Smooth muscle cell (in vitro differentiated cells): ENCODE measurements at regions not wholly inside any gene's neighbourhood (a gene's known extent, or its start where the extent isn't known, plus 50 kb on each side); places are given as distances from the start of the nearest gene placed in this dataset.

Experiments
- DNase-seq: peaks from one replicate; lab custom pipeline; 2025; ENCODE audit not compliant: unreplicated experiment; lab: John Stamatoyannopoulos, UW
- H2AFZ ChIP-seq: fragments of 200-600 bp; sonication (generic); 2 replicates; pipeline ENCODE4 v1.6.0; 2016; ENCODE audit warnings: antibody characterized with exemption, low read depth, mild to moderate bottlenecking
- H3F3A ChIP-seq: fragments of 200-600 bp; sonication (generic); 2 replicates; pipeline ENCODE4 v1.6.0; 2017; ENCODE audit warnings: antibody characterized with exemption, low read depth
- H3K27ac ChIP-seq: fragments of 200-600 bp; sonication (generic); 2 replicates; pipeline ENCODE4 v1.5.1; 2016; ENCODE audit warnings: low read depth, mild to moderate bottlenecking
- H3K27me3 ChIP-seq: fragments of 200-600 bp; sonication (generic); 2 replicates; pipeline ENCODE4 v1.6.1; 2016; ENCODE audit warnings: low read depth, mild to moderate bottlenecking
- H3K36me3 ChIP-seq: fragments of 200-600 bp; sonication (generic); 2 replicates; pipeline ENCODE4 v1.5.1; 2016; ENCODE audit warnings: low read depth
- H3K4me1 ChIP-seq: fragments of 200-600 bp; sonication (generic); 2 replicates; pipeline ENCODE4 v1.5.1; 2016; ENCODE audit warnings: low read depth
- H3K4me2 ChIP-seq: fragments of 200-600 bp; sonication (generic); 2 replicates; pipeline ENCODE4 v1.6.0; 2016; ENCODE audit warnings: mild to moderate bottlenecking
- H3K4me3 ChIP-seq: fragments of 200-600 bp; sonication (generic); 2 replicates; pipeline ENCODE4 v1.5.1; 2016; ENCODE audit warnings: mild to moderate bottlenecking
- H3K79me2 ChIP-seq: fragments of 200-600 bp; sonication (generic); 2 replicates; pipeline ENCODE4 v1.6.0; 2016; ENCODE audit warnings: low read depth, mild to moderate bottlenecking
- H3K9ac ChIP-seq: fragments of 200-600 bp; sonication (generic); 2 replicates; pipeline ENCODE4 v1.6.0; 2016; ENCODE audit warnings: low read depth
- H3K9me3 ChIP-seq: fragments of 200-600 bp; sonication (generic); replicated peaks from 2 replicates; pipeline ENCODE4 v1.5.1; 2016; ENCODE audit warnings: low read depth
- H4K20me1 ChIP-seq: fragments of 200-600 bp; sonication (generic); 2 replicates; pipeline ENCODE4 v1.6.0; 2016; ENCODE audit warnings: low read depth
- CTCF ChIP-seq: fragments of 200-600 bp; sonication (generic); IDR thresholded peaks from 2 replicates; pipeline ENCODE4 v1.5.1; 2017; ENCODE audit warnings: borderline replicate concordance, mild to moderate bottlenecking, antibody characterized with exemption; ENCODE audit not compliant: insufficient read depth, poor library complexity, severe bottlenecking
- WGBS: methylation state at CpG from one replicate; pipeline ENCODE4 v1.1.7; 2016; ENCODE audit warnings: low lambda C conversion rate; 5-methylcytosine and 5-hydroxymethylcytosine counted together

DNA sequence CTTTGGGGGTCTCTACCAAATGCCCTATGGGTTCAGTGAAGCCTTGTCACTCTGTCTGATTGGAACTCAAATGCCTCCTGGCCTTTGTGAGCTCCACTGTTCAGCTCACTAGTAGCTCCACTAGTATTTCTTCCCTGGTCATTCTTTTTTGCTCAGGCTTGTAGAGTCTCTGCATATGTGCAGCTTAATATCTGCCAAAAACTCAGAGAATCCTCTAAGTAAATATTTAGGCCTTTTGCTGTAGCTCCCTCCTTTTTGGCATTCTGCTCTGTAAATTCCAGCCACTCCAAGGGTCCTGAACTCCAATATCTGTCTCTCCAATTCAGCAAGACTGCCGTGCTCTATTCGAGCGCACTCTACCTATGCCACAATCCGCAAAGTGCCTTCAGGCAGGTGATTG lies 146.5 kb downstream of the MAIP1 start:
- TF ChIP-seq CTCF: no peak
- Histone ChIP-seq H3K4me1 (peaks cover 11% of the 10 kb centered on the region), H2AFZ (peak overlapping the region; percentile 42), H4K20me1 (no peaks in the 10 kb centered on the region), H3K27me3 (no peaks in the 10 kb centered on the region), H3K27ac (no peak overlapping the region), H3K79me2 (no peaks in the 10 kb centered on the region), H3K4me3 (no peak overlapping the region), H3K9me3 (no peaks in the 10 kb centered on the region), H3F3A (peaks cover 16% of the 10 kb centered on the region), H3K9ac (no peak overlapping the region), H3K4me2 (no peak overlapping the region), H3K36me3 (no peaks in the 10 kb centered on the region)
- WGBS: 93% methylated on average over 4 of the region's 4 CpGs
- no peak for DNase-seq

GRCh38 chr2:200102971-200103370 lies 147.6 kb downstream of the MAIP1 start:
- 91% methylated on average over 1 of the region's 1 CpG for WGBS
- no peak overlapping the region for H3K9ac ChIP-seq
- DNase-seq: no peak
- H2AFZ ChIP-seq: no peak overlapping the region
- no peak for TF ChIP-seq CTCF
- no peak overlapping the region for H3K4me2 ChIP-seq
- H4K20me1 ChIP-seq: no peaks in the 10 kb centered on the region
- no peaks in the 10 kb centered on the region for H3K9me3 ChIP-seq
- H3K27me3 ChIP-seq: no peaks in the 10 kb centered on the region
- H3K4me1 ChIP-seq: peaks cover 11% of the 10 kb centered on the region
- H3K27ac ChIP-seq: no peak overlapping the region
- H3K4me3 ChIP-seq: no peak overlapping the region
- no peaks in the 10 kb centered on the region for H3K36me3 ChIP-seq
- peaks cover 16% of the 10 kb centered on the region for H3F3A ChIP-seq
- H3K79me2 ChIP-seq: no peaks in the 10 kb centered on the region

- Histone ChIP-seq H3K9ac (no peak overlapping the region), H3K4me3 (no peak overlapping the region), H3K27me3 (no peaks in the 10 kb centered on the region), H3K4me2 (peak overlapping the region; percentile 64), H3K4me1 (peaks cover 11% of the 10 kb centered on the region), H3K27ac (peak overlapping the region; percentile 82), H2AFZ (no peak overlapping the region), H3K9me3 (no peaks in the 10 kb centered on the region), H3K36me3 (no peaks in the 10 kb centered on the region), H4K20me1 (no peaks in the 10 kb centered on the region), H3F3A (peaks cover 16% of the 10 kb centered on the region), H3K79me2 (no peaks in the 10 kb centered on the region)
- 38% methylated on average over 1 of the region's 1 CpG for WGBS
- DNase-seq: no peak
- no peak for TF ChIP-seq CTCF
These were observed 148.6 kb downstream of the MAIP1 start for GRCh38 chr2:200104015-200104414.

DNA sequence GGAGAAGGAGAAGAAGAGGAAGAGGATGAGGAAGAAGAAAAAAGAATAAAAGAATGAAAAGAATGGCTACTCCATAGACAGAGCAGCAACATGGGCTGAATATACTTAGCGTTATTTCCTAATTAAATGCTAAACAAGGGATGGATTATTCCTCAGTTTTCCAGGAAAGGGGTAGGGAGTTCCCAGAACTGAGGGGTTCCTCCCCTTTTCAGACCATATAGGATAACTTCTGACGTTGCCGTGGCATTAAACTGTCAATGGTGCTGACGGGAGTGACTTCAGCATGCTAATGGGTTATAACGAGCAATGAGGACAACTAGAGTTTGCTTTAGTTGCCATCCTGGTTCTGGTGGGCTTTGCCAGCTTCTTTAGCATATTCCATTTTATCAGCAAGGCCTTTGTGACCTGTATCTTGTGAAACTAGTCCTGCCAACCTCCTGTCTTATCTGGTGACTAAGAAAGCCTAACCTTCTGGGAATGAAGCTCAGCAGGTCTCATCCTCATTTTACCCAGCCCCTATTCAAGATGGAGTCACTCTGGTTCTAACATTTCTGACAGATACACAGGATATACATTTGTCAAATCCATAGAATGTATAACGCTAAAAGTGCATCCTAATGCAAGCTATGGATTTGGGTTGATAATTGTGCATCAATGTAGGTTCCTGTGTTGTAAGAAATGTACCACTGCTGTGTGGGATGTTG lies 152.3 kb downstream of the MAIP1 start:
- no peaks in the 10 kb centered on the region for H3K9me3 ChIP-seq
- peaks cover 2% of the 10 kb centered on the region for H3K4me1 ChIP-seq
- H3K79me2 ChIP-seq: no peaks in the 10 kb centered on the region
- no peak overlapping the region for H3K9ac ChIP-seq
- H2AFZ ChIP-seq: no peak overlapping the region
- no peak overlapping the region for H3K4me3 ChIP-seq
- no peak overlapping the region for H3K4me2 ChIP-seq
- H3K27me3 ChIP-seq: no peaks in the 10 kb centered on the region
- TF ChIP-seq CTCF: no peak
- H3F3A ChIP-seq: peaks cover 12% of the 10 kb centered on the region
- no peaks in the 10 kb centered on the region for H4K20me1 ChIP-seq
- DNase-seq: no peak
- no peak overlapping the region for H3K27ac ChIP-seq
- H3K36me3 ChIP-seq: no peaks in the 10 kb centered on the region
- WGBS: 89% methylated on average over 6 of the region's 6 CpGs
